ENCODE measurements at regions not wholly inside any gene's neighbourhood (a gene's known extent, or its start where the extent isn't known, plus 50 kb on each side); places are given as distances from the start of the nearest gene placed in this dataset.

DNA sequence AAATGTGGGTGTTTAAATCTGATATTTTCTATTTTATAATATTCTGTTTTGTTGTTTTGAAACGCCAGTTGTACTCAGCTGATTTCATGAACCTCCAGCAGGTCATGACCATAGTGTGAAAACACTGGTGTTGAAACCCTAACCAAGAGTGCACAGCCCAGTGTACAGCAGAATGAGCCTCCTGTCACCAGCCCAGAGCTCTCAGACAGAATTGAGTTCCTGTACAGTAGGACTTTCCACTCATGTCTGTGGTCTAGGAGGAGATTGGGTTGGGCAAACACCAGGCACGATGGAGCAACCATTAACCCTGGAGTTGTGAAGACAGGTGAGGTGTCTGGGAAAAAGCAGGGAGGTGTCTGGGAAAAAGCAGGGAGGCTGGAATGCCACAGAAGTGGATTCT is 908.8 kb downstream of the VRK1 start:
- Mint-ChIP-seq H3K36me3 (peaks cover 7% of the 10 kb centered on the region), H3K4me3 (no peak overlapping the region), H3K4me1 (peaks cover 41% of the 10 kb centered on the region), H3K9me3 (peaks cover 22% of the 10 kb centered on the region), H3K27me3 (ENCODE audit: low read depth) (no peaks in the 10 kb centered on the region), H3K27ac (no peak overlapping the region)
- DNase-seq (ENCODE audit: low spot score) (no peak), ATAC-seq (no peak)
- no peak for TF ChIP-seq NR1H2 (CRISPR knock-in tag; IDR thresholded peaks at IDR 0.05)
- TF ChIP-seq NFATC4 (CRISPR knock-in tag; IDR thresholded peaks at IDR 0.05) = no peak
- no peak for TF ChIP-seq ELF4 (CRISPR knock-in tag; IDR thresholded peaks at IDR 0.05; ENCODE audit: low read depth)
- TF ChIP-seq, protein P1, sequence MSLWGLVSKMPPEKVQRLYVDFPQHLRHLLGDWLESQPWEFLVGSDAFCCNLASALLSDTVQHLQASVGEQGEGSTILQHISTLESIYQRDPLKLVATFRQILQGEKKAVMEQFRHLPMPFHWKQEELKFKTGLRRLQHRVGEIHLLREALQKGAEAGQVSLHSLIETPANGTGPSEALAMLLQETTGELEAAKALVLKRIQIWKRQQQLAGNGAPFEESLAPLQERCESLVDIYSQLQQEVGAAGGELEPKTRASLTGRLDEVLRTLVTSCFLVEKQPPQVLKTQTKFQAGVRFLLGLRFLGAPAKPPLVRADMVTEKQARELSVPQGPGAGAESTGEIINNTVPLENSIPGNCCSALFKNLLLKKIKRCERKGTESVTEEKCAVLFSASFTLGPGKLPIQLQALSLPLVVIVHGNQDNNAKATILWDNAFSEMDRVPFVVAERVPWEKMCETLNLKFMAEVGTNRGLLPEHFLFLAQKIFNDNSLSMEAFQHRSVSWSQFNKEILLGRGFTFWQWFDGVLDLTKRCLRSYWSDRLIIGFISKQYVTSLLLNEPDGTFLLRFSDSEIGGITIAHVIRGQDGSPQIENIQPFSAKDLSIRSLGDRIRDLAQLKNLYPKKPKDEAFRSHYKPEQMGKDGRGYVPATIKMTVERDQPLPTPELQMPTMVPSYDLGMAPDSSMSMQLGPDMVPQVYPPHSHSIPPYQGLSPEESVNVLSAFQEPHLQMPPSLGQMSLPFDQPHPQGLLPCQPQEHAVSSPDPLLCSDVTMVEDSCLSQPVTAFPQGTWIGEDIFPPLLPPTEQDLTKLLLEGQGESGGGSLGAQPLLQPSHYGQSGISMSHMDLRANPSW (CRISPR knock-in tag; conservative IDR thresholded peaks at IDR 0.05; ENCODE audit: low read depth) = no peak
- no peak for TF ChIP-seq USF1 (CRISPR knock-in tag; IDR thresholded peaks at IDR 0.05)
- ChIA-PET POLR2A (no interaction called here), CTCF (no interaction called here)

DNA sequence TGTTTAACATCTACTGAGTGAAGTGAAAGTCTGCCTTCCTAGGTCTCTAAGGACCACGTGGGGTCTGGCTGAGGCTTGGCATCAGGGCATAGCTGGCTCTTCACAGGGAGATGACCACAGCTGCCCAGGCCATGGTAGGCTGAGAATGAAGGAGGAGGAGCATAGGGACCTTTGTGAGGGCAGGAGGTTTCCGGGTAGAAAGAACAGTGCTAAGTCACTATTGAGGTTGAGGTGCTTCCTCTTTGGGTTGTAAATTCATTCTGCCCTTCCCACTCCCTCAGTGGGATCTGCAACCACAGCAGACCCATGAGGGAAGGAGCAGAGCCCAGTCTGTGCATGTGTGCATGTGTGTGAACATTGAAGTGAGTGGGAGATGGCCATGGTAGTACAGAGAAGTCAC is 909.6 kb downstream of the VRK1 start:
- ChIA-PET CTCF (no interaction called here), POLR2A (no interaction called here)
- Mint-ChIP-seq H3K36me3 (peaks cover 7% of the 10 kb centered on the region), H3K27me3 (ENCODE audit: low read depth) (no peaks in the 10 kb centered on the region), H3K9me3 (peaks cover 22% of the 10 kb centered on the region), H3K27ac (no peak overlapping the region), H3K4me3 (no peak overlapping the region), H3K4me1 (peaks cover 49% of the 10 kb centered on the region)
- ATAC-seq (no peak), DNase-seq (ENCODE audit: low spot score) (no peak)
- TF ChIP-seq, protein P2, sequence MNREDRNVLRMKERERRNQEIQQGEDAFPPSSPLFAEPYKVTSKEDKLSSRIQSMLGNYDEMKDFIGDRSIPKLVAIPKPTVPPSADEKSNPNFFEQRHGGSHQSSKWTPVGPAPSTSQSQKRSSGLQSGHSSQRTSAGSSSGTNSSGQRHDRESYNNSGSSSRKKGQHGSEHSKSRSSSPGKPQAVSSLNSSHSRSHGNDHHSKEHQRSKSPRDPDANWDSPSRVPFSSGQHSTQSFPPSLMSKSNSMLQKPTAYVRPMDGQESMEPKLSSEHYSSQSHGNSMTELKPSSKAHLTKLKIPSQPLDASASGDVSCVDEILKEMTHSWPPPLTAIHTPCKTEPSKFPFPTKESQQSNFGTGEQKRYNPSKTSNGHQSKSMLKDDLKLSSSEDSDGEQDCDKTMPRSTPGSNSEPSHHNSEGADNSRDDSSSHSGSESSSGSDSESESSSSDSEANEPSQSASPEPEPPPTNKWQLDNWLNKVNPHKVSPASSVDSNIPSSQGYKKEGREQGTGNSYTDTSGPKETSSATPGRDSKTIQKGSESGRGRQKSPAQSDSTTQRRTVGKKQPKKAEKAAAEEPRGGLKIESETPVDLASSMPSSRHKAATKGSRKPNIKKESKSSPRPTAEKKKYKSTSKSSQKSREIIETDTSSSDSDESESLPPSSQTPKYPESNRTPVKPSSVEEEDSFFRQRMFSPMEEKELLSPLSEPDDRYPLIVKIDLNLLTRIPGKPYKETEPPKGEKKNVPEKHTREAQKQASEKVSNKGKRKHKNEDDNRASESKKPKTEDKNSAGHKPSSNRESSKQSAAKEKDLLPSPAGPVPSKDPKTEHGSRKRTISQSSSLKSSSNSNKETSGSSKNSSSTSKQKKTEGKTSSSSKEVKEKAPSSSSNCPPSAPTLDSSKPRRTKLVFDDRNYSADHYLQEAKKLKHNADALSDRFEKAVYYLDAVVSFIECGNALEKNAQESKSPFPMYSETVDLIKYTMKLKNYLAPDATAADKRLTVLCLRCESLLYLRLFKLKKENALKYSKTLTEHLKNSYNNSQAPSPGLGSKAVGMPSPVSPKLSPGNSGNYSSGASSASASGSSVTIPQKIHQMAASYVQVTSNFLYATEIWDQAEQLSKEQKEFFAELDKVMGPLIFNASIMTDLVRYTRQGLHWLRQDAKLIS (CRISPR knock-in tag; IDR thresholded peaks at IDR 0.05; ENCODE audit: borderline replicate concordance) = no peak
- no peak for TF ChIP-seq GTF2I (CRISPR knock-in tag; conservative IDR thresholded peaks at IDR 0.05)
- no peak for TF ChIP-seq SMAD4 (CRISPR knock-in tag; IDR thresholded peaks at IDR 0.05)
- TF ChIP-seq PRDM15 (CRISPR knock-in tag; IDR thresholded peaks at IDR 0.05) = no peak
- no peak for TF ChIP-seq ATF1 (CRISPR knock-in tag; IDR thresholded peaks at IDR 0.05)
- TF ChIP-seq TCF7 (CRISPR knock-in tag; IDR thresholded peaks at IDR 0.05; ENCODE audit: low read depth) = no peak
- TF ChIP-seq USF1 (CRISPR knock-in tag; IDR thresholded peaks at IDR 0.05) = no peak
- no peak for TF ChIP-seq FOXJ3 (CRISPR knock-in tag; IDR thresholded peaks at IDR 0.05; ENCODE audit: borderline replicate concordance)
- TF ChIP-seq IRF2 (CRISPR knock-in tag; IDR thresholded peaks at IDR 0.05; ENCODE audit: borderline replicate concordance, low read depth) = no peak
- TF ChIP-seq ZNF317 (CRISPR knock-in tag; IDR thresholded peaks at IDR 0.05; ENCODE audit: borderline replicate concordance, low read depth) = no peak
- TF ChIP-seq, protein P3, sequence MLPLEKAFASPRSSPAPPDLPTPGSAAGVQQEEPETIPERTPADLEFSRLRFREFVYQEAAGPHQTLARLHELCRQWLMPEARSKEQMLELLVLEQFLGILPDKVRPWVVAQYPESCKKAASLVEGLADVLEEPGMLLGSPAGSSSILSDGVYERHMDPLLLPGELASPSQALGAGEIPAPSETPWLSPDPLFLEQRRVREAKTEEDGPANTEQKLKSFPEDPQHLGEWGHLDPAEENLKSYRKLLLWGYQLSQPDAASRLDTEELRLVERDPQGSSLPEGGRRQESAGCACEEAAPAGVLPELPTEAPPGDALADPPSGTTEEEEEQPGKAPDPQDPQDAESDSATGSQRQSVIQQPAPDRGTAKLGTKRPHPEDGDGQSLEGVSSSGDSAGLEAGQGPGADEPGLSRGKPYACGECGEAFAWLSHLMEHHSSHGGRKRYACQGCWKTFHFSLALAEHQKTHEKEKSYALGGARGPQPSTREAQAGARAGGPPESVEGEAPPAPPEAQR (CRISPR knock-in tag; IDR thresholded peaks at IDR 0.05) = no peak
- TF ChIP-seq, protein P4, sequence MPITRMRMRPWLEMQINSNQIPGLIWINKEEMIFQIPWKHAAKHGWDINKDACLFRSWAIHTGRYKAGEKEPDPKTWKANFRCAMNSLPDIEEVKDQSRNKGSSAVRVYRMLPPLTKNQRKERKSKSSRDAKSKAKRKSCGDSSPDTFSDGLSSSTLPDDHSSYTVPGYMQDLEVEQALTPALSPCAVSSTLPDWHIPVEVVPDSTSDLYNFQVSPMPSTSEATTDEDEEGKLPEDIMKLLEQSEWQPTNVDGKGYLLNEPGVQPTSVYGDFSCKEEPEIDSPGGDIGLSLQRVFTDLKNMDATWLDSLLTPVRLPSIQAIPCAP (CRISPR knock-in tag; IDR thresholded peaks at IDR 0.05) = no peak
- TF ChIP-seq ZNF423 (CRISPR knock-in tag; IDR thresholded peaks at IDR 0.05) = no peak
- no peak for TF ChIP-seq SOX15 (CRISPR knock-in tag; IDR thresholded peaks at IDR 0.05)
- no peak for TF ChIP-seq NFYB (CRISPR knock-in tag; conservative IDR thresholded peaks at IDR 0.05; ENCODE audit: low read depth)

All from WTC11 (cell line).